SU-DHL-6 (cell line): ENCODE measurements at regions not wholly inside any gene's neighbourhood (a gene's known extent, or its start where the extent isn't known, plus 50 kb on each side); places are given as distances from the start of the nearest gene placed in this dataset.

Experiments
- CTCF ChIP-seq: fragments of 200-600 bp; sonication (generic); IDR thresholded peaks from one replicate; pipeline ENCODE4 v1.5.1; 2017; ENCODE audit warnings: antibody characterized with exemption, mild to moderate bottlenecking, low read length, moderate library complexity; ENCODE audit not compliant: insufficient read depth, poor library complexity, severe bottlenecking
- EZH2phosphoT487 ChIP-seq: fragments of 200-600 bp; sonication (generic), shearing (Covaris generic); conservative IDR thresholded peaks from 2 replicates; pipeline ENCODE4 v1.6.1; 2018; ENCODE audit warnings: mild to moderate bottlenecking, antibody characterized with exemption, low read length, moderate library complexity, mixed read lengths

GRCh38 chrX:6885909-6886308 lies 261.6 kb upstream of the STS start:
- TF ChIP-seq CTCF, result no peak
- no peak for TF ChIP-seq EZH2phosphoT487
